ENCODE measurements at regions not wholly inside any gene's neighbourhood (a gene's known extent, or its start where the extent isn't known, plus 50 kb on each side); places are given as distances from the start of the nearest gene placed in this dataset.

DNA sequence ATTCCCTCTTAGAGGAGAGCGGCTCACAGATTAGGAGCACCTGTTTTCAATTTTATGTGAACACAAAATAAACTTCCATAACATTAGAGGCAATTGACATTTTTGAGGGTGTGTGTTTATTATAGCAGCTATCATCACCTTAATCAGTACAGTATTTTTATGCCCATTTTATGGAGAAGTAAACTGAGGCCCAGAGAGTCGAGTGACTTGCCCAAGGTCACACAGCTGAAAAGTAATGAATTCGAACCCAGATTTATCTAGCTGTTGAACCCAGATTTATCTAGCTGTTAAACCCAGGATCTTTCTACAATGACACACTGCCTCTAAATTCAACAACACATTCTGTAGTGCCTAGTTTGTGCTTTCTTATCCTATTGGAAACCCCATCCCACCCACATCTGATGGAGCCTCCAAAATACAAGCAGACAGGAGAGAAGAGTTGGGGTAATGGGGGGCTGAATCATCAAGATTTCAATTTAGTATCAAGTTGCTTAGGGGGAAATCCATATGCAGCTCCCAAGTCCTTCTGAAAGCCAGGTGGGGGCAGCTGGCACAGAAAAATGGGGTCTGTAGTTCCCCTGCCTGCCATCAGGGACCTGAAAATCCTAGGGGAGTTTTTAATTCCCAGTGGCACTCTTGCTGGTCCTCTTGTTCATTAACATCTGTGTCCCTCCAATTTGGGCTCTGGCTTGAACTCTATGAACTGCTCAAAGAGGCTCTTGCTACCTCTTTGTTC, 50.4 kb upstream of the TRA2B start:
- Histone ChIP-seq H3K9me3 (ENCODE audit: control insufficient read depth, low read depth, low read length) (no peaks in the 10 kb centered on the region), H4K91ac (ENCODE audit: insufficient read length, low read depth, low read length) (no peak overlapping the region), H2BK15ac (ENCODE audit: low read depth, low read length) (no peak overlapping the region), H3K9ac (ENCODE audit: extremely low read depth, insufficient read length, low read length) (no peak overlapping the region), H2AFZ (ENCODE audit: low read length) (no peak overlapping the region), H3T11ph (ENCODE audit: low read length) (no peak overlapping the region), H3K27ac (ENCODE audit: insufficient read length, low read depth, low read length) (no peak overlapping the region), H3K27me3 (ENCODE audit: insufficient read depth, low read length) (no peaks in the 10 kb centered on the region), H3K23ac (ENCODE audit: insufficient read length, low read depth, low read length) (no peak overlapping the region), H3K4ac (ENCODE audit: low read depth, low read length) (no peak overlapping the region), H3K14ac (ENCODE audit: insufficient read depth, low read length) (no peak overlapping the region), H2AK5ac (ENCODE audit: insufficient read length, low read length) (no peak overlapping the region), H3K23me2 (ENCODE audit: insufficient read length, low read depth, low read length, poor library complexity, severe bottlenecking) (peaks cover 2% of the 10 kb centered on the region), H3K56ac (ENCODE audit: insufficient read length, low read depth, low read length) (no peak overlapping the region), H4K20me1 (ENCODE audit: control insufficient read depth, insufficient read depth, insufficient read length) (no peaks in the 10 kb centered on the region), H3K79me1 (ENCODE audit: insufficient read depth, low read depth, low read length, poor library complexity, severe bottlenecking) (no peaks in the 10 kb centered on the region), H2BK20ac (ENCODE audit: low read depth, low read length, poor library complexity, severe bottlenecking) (no peak overlapping the region), H2BK5ac (ENCODE audit: insufficient read length, low read length) (no peak overlapping the region), H2BK120ac (ENCODE audit: low read depth, low read length, poor library complexity, severe bottlenecking) (no peak overlapping the region), H3K4me1 (ENCODE audit: insufficient read depth, low read length) (no peaks in the 10 kb centered on the region), H4K8ac (replicated peaks; ENCODE audit: insufficient read length, low read depth, low read length) (no peak overlapping the region), H3K79me2 (ENCODE audit: insufficient read depth, low read length) (no peaks in the 10 kb centered on the region), H2BK12ac (ENCODE audit: insufficient read length, low read depth, low read length) (no peak overlapping the region), H4K5ac (ENCODE audit: insufficient read length, low read depth, low read length) (no peak overlapping the region), H3K4me2 (ENCODE audit: insufficient read depth, insufficient read length, low read length) (no peak overlapping the region), H3K18ac (ENCODE audit: insufficient read length, low read depth, low read length) (no peak overlapping the region)
- Mint-ChIP-seq H3K36me3 (ENCODE audit: insufficient read depth in 1 of 3, low read depth in 3 of 3) (no peaks in the 10 kb centered on the region; a peak in 1 of 7 replicates), H3K4me1 (peaks cover 3 to 7% of the 10 kb centered on the region in 2 experiments), H3K9me3 (no peaks in the 10 kb centered on the region; a peak in 1 of 5 replicates), H3K27ac (no peak overlapping the region), H3K4me3 (no peak overlapping the region), H3K27me3 (ENCODE audit: low read depth) (peaks cover 33% of the 10 kb centered on the region)
- no peak for DNase-seq
- TF ChIP-seq CTCF (conservative IDR thresholded peaks at IDR 0.05), result peak; percentile 44
- WGBS (ENCODE audit: extremely low coverage, insufficient read length, low lambda C conversion rate), result no CpG with 5 or more reads among the region's 3 CpGs

All from H9 (cell line).